ENCODE measurements at regions not wholly inside any gene's neighbourhood (a gene's known extent, or its start where the extent isn't known, plus 50 kb on each side); places are given as distances from the start of the nearest gene placed in this dataset.

- Histone ChIP-seq H3K27me3 (ENCODE audit: control insufficient read depth in 2 of 2, insufficient read depth in 2 of 2, low read length in 2 of 2) (no peaks in the 10 kb centered on the region), H3K27ac (ENCODE audit: insufficient read depth, low read depth, low read length) (no peak overlapping the region), H3K4me1 (ENCODE audit: control insufficient read depth, extremely low read depth, insufficient read depth, low read length) (no peaks in the 10 kb centered on the region), H4K20me1 (replicated peaks; ENCODE audit: control insufficient read depth, extremely low read depth, insufficient read depth, low read length) (no peaks in the 10 kb centered on the region), H3K9me1 (replicated peaks; ENCODE audit: control insufficient read depth, extremely low read depth, insufficient read depth, low read length) (no peaks in the 10 kb centered on the region), H3K9me3 (replicated peaks; ENCODE audit: control insufficient read depth, insufficient read depth, low read length) (no peaks in the 10 kb centered on the region), H2AFZ (ENCODE audit: low read depth, low read length) (no peak overlapping the region), H3K9ac (replicated peaks; ENCODE audit: extremely low read depth, insufficient read depth, low read length) (no peak overlapping the region), H3K4me2 (ENCODE audit: insufficient read depth, low read length) (no peak overlapping the region), H3K36me3 (ENCODE audit: control insufficient read depth in 2 of 2, extremely low read depth in 1 of 2, insufficient read depth in 2 of 2, low read length in 2 of 2) (no peaks in the 10 kb centered on the region), H3K4me3 (replicated peaks in 1 of 3; ENCODE audit: insufficient read depth in 1 of 3, low read depth in 1 of 3, low read length in 3 of 3) (no peak overlapping the region), H3K79me2 (ENCODE audit: control insufficient read depth, insufficient read depth, low read length) (no peaks in the 10 kb centered on the region)
- CTCF ChIA-PET, result no interaction called here
- TF ChIP-seq GATA2 (IDR thresholded peaks at IDR 0.05; ENCODE audit: insufficient read depth, insufficient read length, low read depth, low read length) (no peak), JUN (IDR thresholded peaks at IDR 0.05; ENCODE audit: borderline replicate concordance, insufficient read depth, insufficient read length, low read depth) (no peak), CTCF (IDR thresholded peaks at IDR 0.05; ENCODE audit: extremely low read depth in 1 of 2, insufficient read depth in 1 of 2, low read depth in 1 of 2, low read length in 2 of 2) (no peak), POLR2A (IDR thresholded peaks at IDR 0.05; ENCODE audit: low read depth, low read length) (no peak), FOS (IDR thresholded peaks at IDR 0.05; ENCODE audit: borderline replicate concordance, insufficient read depth, low read length) (no peak), MAX (IDR thresholded peaks at IDR 0.05; ENCODE audit: insufficient read depth, insufficient read length) (no peak), POLR2AphosphoS5 (IDR thresholded peaks at IDR 0.05; ENCODE audit: insufficient read depth, low read depth, low read length) (no peak), EZH2 (IDR thresholded peaks at IDR 0.05; ENCODE audit: borderline replicate concordance, low read depth, low read length, severe bottlenecking) (no peak), MYC (IDR thresholded peaks at IDR 0.05; ENCODE audit: low read depth, low read length) (no peak)
- intact Hi-C loops (cut with micrococcal nuclease), result no loop called here
- no TSS peak for BruUV-seq (replicated peaks)
- FAIRE-seq (no peak), DNase-seq (ENCODE audit: low read depth, low spot score) (no peak)
- dilution Hi-C loops (cut with MboI; ENCODE audit: extremely low pct_ligation_motif_present, low sequenced_read_pairs), result no loop called here
- POLR2A ChIA-PET, result no interaction called here
Observed at GRCh38 chr5:4020400-4020799, 424.8 kb downstream of the IRX1 start.
